Peyer's patch (tissue), 4 donors: ENCODE measurements at regions not wholly inside any gene's neighbourhood (a gene's known extent, or its start where the extent isn't known, plus 50 kb on each side); places are given as distances from the start of the nearest gene placed in this dataset.

ENCODE experiments used
- DNase-seq, 3 donors: peaks; one replicate each; pipeline ENCODE4 v3.0.0-alpha.2; 2017 to 2019
- H3K27ac ChIP-seq, 4 donors: fragments of 200-600 bp; sonication (generic); one replicate each; pipeline ENCODE4 v1.5.1; 2016 to 2019
- H3K27me3 ChIP-seq, 2 donors: fragments of 200-600 bp; sonication (generic); one replicate each; pipeline ENCODE4 v1.5.1; 2019
- H3K36me3 ChIP-seq, 3 donors: fragments of 200-600 bp; sonication (generic); one replicate each; pipeline ENCODE4 v1.5.1; 2016 to 2019
- H3K4me1 ChIP-seq, 4 donors: fragments of 200-600 bp; sonication (generic); one replicate each; pipeline ENCODE4 v1.5.1; 2016 to 2019
- H3K4me3 ChIP-seq, 4 donors: fragments of 200-600 bp; sonication (generic); 1 replicate in 3 of 4; 2 replicates in 1 of 4; pipeline ENCODE4 v1.5.1; 2016 to 2019; ENCODE audit warnings: mild to moderate bottlenecking in 1 of 4
- H3K9me3 ChIP-seq, 4 donors: fragments of 200-600 bp; sonication (generic); one replicate each; pipeline ENCODE4 v1.5.1; 2016 to 2019; ENCODE audit warnings: mild to moderate bottlenecking in 1 of 4
- CTCF ChIP-seq, 6 experiments: fragments of 450-650 bp in 4 of 6; fragments of 200-600 bp in 2 of 6; sonication (generic) in 1 of 6; IDR thresholded peaks; one replicate each; pipeline ENCODE4 v1.5.1; 2017 to 2019; ENCODE audit warnings: antibody characterized with exemption in 6 of 6, mild to moderate bottlenecking in 3 of 6, moderate library complexity in 1 of 6
- POLR2A ChIP-seq, 2 donors: fragments of 450-650 bp; IDR thresholded peaks; one replicate each; pipeline ENCODE4 v1.5.1; 2017; ENCODE audit warnings: antibody characterized with exemption in 2 of 2, mild to moderate bottlenecking in 2 of 2, moderate library complexity in 2 of 2

GRCh38 chr7:84492098-84493034, 297.8 kb upstream of the SEMA3A start:
- Histone ChIP-seq H3K27ac (no peak overlapping the region), H3K4me1 (no peaks in the 10 kb centered on the region), H3K27me3 (no peaks in the 10 kb centered on the region), H3K4me3 (no peak overlapping the region), H3K9me3 (no peaks in the 10 kb centered on the region), H3K36me3 (no peaks in the 10 kb centered on the region)
- no peak for DNase-seq
- TF ChIP-seq CTCF (IDR thresholded peaks at IDR 0.05) = no peak
- no peak for TF ChIP-seq POLR2A (IDR thresholded peaks at IDR 0.05)

GRCh38 chr7:84490661-84491060, 296.1 kb upstream of the SEMA3A start:
- no peaks in the 10 kb centered on the region for H3K27me3 ChIP-seq
- H3K27ac ChIP-seq = no peak overlapping the region
- no peak for TF ChIP-seq CTCF (IDR thresholded peaks at IDR 0.05)
- no peak for TF ChIP-seq POLR2A (IDR thresholded peaks at IDR 0.05)
- H3K4me1 ChIP-seq = no peaks in the 10 kb centered on the region
- DNase-seq = no peak
- no peak overlapping the region for H3K4me3 ChIP-seq
- H3K9me3 ChIP-seq = no peaks in the 10 kb centered on the region
- H3K36me3 ChIP-seq = no peaks in the 10 kb centered on the region

GRCh38 chr7:84484502-84485079, 290.0 kb upstream of the SEMA3A start:
- DNase-seq = no peak
- Histone ChIP-seq H3K4me3 (no peak overlapping the region), H3K27me3 (no peaks in the 10 kb centered on the region), H3K36me3 (no peaks in the 10 kb centered on the region), H3K4me1 (no peaks in the 10 kb centered on the region), H3K27ac (no peak overlapping the region), H3K9me3 (no peaks in the 10 kb centered on the region)
- no peak for TF ChIP-seq CTCF (IDR thresholded peaks at IDR 0.05)
- TF ChIP-seq POLR2A (IDR thresholded peaks at IDR 0.05) = no peak

- TF ChIP-seq CTCF (IDR thresholded peaks at IDR 0.05) (no peak), POLR2A (IDR thresholded peaks at IDR 0.05) (no peak)
- DNase-seq = no peak
Observed at GRCh38 chr7:84482476-84482875, 287.9 kb upstream of the SEMA3A start.

GRCh38 chr7:84479059-84479458, 284.5 kb upstream of the SEMA3A start:
- H3K36me3 ChIP-seq = no peaks in the 10 kb centered on the region
- H3K27ac ChIP-seq = no peak overlapping the region
- H3K4me1 ChIP-seq = no peaks in the 10 kb centered on the region
- H3K27me3 ChIP-seq = no peaks in the 10 kb centered on the region
- DNase-seq = no peak
- H3K9me3 ChIP-seq = no peaks in the 10 kb centered on the region
- TF ChIP-seq CTCF (IDR thresholded peaks at IDR 0.05) = no peak
- no peak for TF ChIP-seq POLR2A (IDR thresholded peaks at IDR 0.05)
- no peak overlapping the region for H3K4me3 ChIP-seq

More at GRCh38 chr7:84482476-84482875, 287.9 kb upstream of the SEMA3A start:
- Histone ChIP-seq H3K27me3 (no peaks in the 10 kb centered on the region), H3K9me3 (no peaks in the 10 kb centered on the region), H3K4me1 (no peaks in the 10 kb centered on the region), H3K4me3 (no peak overlapping the region), H3K36me3 (no peaks in the 10 kb centered on the region), H3K27ac (no peak overlapping the region)
